Choroid plexus epithelial cell (primary cell): ENCODE measurements at regions not wholly inside any gene's neighbourhood (a gene's known extent, or its start where the extent isn't known, plus 50 kb on each side); places are given as distances from the start of the nearest gene placed in this dataset.
A peak's percentile ranks its signal among the peaks of the same experiment; 100 is the strongest.

Experiments
- DNase-seq: peaks from one replicate; pipeline ENCODE4 v3.0.0-alpha.2; 2010; ENCODE audit warnings: low read depth
- H3K4me3 ChIP-seq: 2 replicates; pipeline ENCODE4 v1.5.1; 2011; ENCODE audit warnings: low read depth, mild to moderate bottlenecking, control low read depth, low read length, moderate library complexity
- TF ChIP-seq, protein P1 (sequence below): conservative IDR thresholded peaks from 2 replicates; pipeline ENCODE4 v1.5.1; 2011; ENCODE audit warnings: low read depth, mild to moderate bottlenecking, control low read depth, inconsistent platforms, low read length, moderate library complexity

DNA sequence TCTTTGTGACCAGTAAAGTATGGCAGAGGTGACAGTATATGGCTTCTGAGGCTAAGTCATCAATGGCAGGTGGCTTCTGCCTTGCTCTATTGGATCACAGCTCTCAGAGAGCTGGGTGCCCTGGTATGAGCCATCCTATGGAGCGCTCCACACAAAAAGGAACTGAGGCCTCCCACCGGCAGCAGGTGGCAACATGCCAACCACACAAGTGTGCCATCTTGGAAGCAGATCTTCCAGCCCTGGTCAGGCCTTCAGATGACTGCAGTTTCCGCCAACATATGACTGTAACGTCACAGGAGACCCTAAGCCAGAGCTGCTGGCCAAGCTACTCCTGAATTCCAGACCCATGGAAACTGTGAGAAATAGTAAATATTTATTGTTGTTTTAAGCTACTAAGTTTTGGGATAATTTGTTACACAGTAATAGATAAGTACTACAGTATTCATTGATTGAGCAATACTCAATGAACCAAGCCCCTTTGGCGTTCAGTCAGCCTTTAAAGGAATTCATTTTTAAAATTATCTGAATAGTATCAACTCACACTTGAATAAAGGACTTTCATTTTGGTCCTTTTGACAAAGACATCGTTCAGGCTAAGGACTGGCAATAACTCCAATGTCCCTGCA, 69.4 kb upstream of the LHX1 start:
- no peak overlapping the region for H3K4me3 ChIP-seq
- TF ChIP-seq, protein P1, sequence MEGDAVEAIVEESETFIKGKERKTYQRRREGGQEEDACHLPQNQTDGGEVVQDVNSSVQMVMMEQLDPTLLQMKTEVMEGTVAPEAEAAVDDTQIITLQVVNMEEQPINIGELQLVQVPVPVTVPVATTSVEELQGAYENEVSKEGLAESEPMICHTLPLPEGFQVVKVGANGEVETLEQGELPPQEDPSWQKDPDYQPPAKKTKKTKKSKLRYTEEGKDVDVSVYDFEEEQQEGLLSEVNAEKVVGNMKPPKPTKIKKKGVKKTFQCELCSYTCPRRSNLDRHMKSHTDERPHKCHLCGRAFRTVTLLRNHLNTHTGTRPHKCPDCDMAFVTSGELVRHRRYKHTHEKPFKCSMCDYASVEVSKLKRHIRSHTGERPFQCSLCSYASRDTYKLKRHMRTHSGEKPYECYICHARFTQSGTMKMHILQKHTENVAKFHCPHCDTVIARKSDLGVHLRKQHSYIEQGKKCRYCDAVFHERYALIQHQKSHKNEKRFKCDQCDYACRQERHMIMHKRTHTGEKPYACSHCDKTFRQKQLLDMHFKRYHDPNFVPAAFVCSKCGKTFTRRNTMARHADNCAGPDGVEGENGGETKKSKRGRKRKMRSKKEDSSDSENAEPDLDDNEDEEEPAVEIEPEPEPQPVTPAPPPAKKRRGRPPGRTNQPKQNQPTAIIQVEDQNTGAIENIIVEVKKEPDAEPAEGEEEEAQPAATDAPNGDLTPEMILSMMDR = no peak
- no peak for DNase-seq

DNA sequence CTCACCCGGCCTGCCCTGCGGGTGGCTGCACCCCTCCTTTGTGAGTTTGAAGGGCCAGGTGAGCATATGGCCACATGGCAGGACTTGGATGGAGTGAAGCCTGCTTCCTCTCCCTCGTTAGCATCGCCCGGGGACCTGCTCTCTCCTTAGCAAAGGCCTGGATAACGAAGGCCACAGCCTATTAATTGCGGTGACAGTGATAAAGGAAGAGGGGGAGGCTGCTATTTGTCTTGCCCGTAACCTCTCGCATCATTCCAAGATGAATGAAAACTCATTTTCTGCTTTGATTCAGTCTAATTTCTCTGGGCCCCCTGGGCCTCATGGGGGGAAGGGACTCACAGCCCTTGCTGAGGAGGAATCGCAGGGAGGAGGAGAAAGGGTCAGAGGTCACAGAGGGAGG, 68.5 kb upstream of the LHX1 start:
- H3K4me3 ChIP-seq = no peak overlapping the region
- no peak for DNase-seq

DNA sequence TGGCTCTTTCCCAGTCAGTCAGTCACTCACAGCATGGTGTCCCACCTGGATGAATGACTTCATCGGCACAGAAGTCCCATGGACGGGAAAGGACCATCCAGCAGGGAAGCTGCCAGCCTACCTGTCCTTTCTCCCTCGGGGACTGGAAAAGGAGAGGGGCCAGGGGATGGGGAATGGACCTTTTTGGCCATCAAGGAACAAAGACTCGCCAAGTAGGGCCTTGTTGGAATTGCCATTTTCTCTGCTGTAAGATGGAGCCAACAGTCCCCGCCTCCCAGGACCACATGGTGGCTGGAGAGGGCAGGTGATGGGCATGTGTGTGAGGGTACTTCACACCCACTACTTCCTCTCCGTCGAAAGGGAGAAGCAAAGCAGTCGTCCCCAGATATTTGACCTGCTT, 67.8 kb upstream of the LHX1 start:
- no peak for DNase-seq
- TF ChIP-seq, protein P1 = no peak
- no peak overlapping the region for H3K4me3 ChIP-seq

More for the DNA sequence above, 68.5 kb upstream of the LHX1 start:
- TF ChIP-seq, protein P1 = no peak

DNA sequence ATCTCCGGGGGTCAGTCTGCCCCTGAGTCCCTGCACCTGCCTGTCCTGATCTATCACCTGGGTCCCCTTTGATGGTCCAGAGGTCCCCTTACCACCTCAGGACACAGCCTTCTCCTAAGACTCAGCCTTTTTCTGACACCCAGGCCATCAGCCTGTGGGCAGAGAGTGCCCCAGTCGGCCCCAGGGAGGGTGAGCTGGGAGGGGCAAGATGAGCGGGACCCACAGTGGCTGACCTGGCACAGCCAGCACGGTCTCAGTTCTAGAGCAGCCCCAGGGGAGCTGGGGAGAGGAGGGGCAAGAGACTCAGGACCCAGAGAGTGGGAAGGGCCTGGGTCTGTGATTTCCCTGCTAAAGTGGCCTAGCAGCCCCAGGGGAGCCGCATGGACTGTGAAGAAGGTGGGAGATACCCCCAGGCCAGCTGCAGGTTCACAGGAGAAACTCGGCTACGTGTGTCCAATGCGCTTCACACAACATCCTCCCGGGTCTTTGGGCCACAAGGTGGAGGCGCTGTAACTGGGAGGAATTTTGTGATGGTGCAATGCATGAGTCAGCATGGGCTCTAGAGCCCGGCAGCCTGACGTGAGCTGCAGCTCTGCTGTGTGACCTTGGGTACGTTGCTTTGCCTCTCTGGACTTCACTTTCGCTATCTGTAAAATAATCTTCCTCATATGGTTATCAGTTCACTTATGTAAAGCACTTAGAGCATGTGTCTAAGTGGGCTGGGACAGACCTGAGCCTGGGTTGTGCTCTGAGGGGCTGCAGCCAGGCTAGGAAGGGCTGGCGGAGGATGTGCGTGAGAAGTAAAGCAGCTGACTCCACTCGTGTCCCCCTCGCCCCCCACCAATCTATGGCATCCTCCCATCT, 67.2 kb upstream of the LHX1 start:
- DNase-seq = peak; percentile 69
- TF ChIP-seq, protein P1 = peak; percentile 33
- H3K4me3 ChIP-seq = no peak overlapping the region

DNA sequence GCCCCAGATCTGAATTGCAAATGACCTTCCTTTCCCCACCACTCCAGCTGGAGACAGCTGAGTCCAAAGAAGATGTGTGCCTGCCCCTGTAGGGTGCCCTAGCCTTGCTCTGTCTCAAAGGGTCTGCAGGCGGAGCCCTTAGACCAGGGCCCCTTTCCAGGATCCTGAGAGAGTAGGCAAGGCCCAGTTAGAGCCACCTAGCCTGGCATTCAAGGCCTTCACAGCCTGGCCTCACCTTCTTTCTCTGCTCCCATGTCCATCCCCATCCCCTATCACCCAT, 66.6 kb upstream of the LHX1 start:
- no peak overlapping the region for H3K4me3 ChIP-seq
- no peak for DNase-seq
- TF ChIP-seq, protein P1 = no peak

DNA sequence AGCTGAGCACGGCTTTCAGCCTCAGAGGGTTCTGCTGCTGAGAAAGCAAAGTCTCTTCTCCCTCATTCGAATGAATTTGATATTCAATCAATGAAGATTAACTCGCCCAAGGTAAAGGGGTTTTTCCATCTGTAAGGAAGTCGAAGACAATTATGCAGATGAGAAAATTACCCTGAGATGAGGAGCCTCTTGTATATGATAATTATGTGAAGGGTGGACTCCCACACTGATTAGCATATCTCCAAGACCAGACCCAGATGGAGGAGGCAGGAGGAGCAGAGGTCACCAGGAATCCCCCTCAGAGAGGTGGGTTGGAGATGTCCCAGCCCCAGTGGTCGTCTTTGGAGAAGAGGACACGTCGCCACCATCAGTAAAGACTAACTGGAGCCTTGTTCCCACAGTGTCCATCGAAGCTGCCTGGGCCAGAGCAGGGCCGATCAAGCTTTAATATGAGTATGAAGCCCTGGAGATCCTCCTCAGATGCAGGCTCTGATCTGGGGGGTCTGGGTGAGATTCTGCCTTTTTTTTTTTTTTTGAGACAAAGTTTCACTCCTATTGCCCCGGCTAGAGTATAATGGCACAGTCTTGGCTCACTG, 61.5 kb upstream of the LHX1 start:
- H3K4me3 ChIP-seq = no peak overlapping the region
- no peak for DNase-seq
- TF ChIP-seq, protein P1 = no peak
